Esophagus squamous epithelium (tissue), 4 donors: ENCODE measurements at regions not wholly inside any gene's neighbourhood (a gene's known extent, or its start where the extent isn't known, plus 50 kb on each side); places are given as distances from the start of the nearest gene placed in this dataset.

ENCODE experiments used
- POLR2A ChIP-seq, 4 donors: fragments of 450-650 bp; IDR thresholded peaks; one replicate each; pipeline ENCODE4 v1.6.1; 2017; ENCODE audit warnings: antibody characterized with exemption in 4 of 4, mild to moderate bottlenecking in 4 of 4, moderate library complexity in 3 of 4
- TF ChIP-seq, protein P1 (sequence below), 6 experiments: fragments of 450-650 bp in 4 of 6; fragments of 200-600 bp in 2 of 6; sonication (generic) in 2 of 6; IDR thresholded peaks; one replicate each; pipeline ENCODE4 v1.5.1; 2016 to 2019; ENCODE audit warnings: antibody characterized with exemption in 6 of 6, mild to moderate bottlenecking in 4 of 6, moderate library complexity in 4 of 6

DNA sequence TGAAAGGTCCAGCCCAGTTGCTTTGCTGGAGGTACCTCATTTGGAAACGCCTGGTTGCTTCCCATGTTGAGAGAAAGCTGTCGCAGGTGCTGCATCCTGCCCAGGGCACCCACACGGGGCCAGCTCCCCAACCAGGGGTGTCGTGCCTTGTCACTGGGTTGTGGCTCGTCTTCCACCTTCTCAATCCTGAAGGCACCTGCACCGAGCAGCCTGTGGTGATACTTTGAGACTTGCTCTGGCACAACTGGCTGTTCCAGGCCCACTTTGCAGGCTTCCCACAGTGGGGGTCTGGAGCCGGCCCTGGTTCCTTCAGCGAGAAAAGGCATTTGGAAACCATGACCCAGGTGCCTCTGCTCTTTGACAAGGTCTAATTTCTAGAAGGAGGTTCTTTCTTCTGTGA lies 197.3 kb upstream of the PPP2R2D start:
- TF ChIP-seq, protein P1, sequence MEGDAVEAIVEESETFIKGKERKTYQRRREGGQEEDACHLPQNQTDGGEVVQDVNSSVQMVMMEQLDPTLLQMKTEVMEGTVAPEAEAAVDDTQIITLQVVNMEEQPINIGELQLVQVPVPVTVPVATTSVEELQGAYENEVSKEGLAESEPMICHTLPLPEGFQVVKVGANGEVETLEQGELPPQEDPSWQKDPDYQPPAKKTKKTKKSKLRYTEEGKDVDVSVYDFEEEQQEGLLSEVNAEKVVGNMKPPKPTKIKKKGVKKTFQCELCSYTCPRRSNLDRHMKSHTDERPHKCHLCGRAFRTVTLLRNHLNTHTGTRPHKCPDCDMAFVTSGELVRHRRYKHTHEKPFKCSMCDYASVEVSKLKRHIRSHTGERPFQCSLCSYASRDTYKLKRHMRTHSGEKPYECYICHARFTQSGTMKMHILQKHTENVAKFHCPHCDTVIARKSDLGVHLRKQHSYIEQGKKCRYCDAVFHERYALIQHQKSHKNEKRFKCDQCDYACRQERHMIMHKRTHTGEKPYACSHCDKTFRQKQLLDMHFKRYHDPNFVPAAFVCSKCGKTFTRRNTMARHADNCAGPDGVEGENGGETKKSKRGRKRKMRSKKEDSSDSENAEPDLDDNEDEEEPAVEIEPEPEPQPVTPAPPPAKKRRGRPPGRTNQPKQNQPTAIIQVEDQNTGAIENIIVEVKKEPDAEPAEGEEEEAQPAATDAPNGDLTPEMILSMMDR (IDR thresholded peaks at IDR 0.05) = no peak
- TF ChIP-seq POLR2A (IDR thresholded peaks at IDR 0.05) = no peak
